Adipocyte (in vitro differentiated cells): ENCODE measurements at regions not wholly inside any gene's neighbourhood (a gene's known extent, or its start where the extent isn't known, plus 50 kb on each side); places are given as distances from the start of the nearest gene placed in this dataset.

ENCODE experiments used
- DNase-seq: peaks from one replicate; pipeline ENCODE4 v3.0.0-alpha.2; 2015; ENCODE audit warnings: low read depth
- H3K27me3 ChIP-seq: replicated peaks from 2 replicates; pipeline ENCODE4 v1.7.0; 2013; ENCODE audit warnings: mild to moderate bottlenecking, low read length, moderate library complexity; ENCODE audit not compliant: control insufficient read depth, insufficient read depth
- H3K36me3 ChIP-seq: 2 replicates; pipeline ENCODE4 v1.7.0; 2013; ENCODE audit warnings: low read length, mild to moderate bottlenecking, moderate library complexity; ENCODE audit not compliant: control insufficient read depth, insufficient read depth, severe bottlenecking
- H3K4me1 ChIP-seq: 2 replicates; pipeline ENCODE4 v1.7.0; 2013; ENCODE audit warnings: mild to moderate bottlenecking, low read length, moderate library complexity; ENCODE audit not compliant: control insufficient read depth, insufficient read depth
- H3K4me3 ChIP-seq: 2 replicates; pipeline ENCODE4 v1.7.0; 2013; ENCODE audit warnings: mild to moderate bottlenecking, low read length, moderate library complexity
- H3K9ac ChIP-seq: 2 replicates; pipeline ENCODE4 v1.7.0; 2013; ENCODE audit warnings: mild to moderate bottlenecking, low read length, moderate library complexity
- H3K9me3 ChIP-seq: 2 replicates; pipeline ENCODE4 v1.7.0; 2013; ENCODE audit warnings: mild to moderate bottlenecking, low read length, moderate library complexity; ENCODE audit not compliant: control insufficient read depth

DNA sequence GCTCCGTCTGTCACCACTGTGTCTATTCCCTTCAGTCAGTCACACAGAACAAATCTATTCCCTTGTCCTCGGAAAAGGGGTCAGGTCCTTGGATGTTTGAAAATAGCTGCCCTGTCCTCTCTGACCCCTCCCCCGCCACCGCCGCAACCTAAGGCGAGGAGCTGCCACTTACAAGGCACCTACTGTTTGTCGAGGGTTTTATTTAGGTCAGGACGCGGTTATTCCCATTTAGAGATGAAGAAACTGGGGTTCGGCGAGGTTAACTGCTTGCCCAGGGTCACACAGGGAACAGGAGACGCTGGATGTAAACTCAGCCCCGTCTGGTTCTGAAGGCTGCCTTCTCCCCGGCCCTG is 1468.1 kb downstream of the BRD1 start:
- no peak for DNase-seq

DNA sequence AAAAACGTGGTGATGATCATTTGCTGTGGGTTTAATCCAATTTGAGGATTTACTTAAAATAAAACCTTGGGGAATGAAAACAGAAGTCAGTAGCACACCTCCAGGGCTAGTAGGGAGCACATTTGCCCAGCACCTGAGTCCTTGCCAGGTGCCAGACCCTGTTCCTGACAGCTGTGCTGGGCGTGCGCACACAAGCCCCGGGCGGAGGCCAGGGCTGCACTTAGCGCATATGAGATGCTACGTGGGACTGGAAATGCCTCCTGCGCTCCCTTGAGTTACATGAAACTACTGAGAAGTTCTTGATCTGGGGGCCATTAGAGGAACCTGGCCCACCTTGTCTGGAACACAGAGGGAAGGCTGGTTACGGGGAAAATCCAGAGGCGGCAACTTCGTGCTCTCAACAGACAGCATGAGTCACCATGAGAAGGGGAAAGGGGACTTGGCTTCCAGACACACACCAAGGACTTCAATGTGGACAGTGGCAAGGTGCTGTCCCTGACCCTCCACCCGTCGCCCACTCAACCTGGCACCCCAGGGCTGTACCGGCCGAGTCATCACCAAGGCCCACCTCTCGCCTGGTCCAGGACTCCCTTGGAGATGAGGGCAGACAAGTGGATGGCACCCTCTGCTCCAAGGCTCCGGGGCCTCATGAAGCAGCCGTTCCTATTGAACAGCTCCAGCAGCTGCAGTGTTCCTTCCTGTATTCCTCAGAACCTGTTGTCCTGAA is 1468.6 kb downstream of the BRD1 start:
- Histone ChIP-seq H3K9ac (no peak overlapping the region), H3K9me3 (peaks cover 4% of the 10 kb centered on the region), H3K27me3 (no peaks in the 10 kb centered on the region), H3K4me1 (no peaks in the 10 kb centered on the region), H3K4me3 (no peak overlapping the region), H3K36me3 (no peaks in the 10 kb centered on the region)
- DNase-seq = no peak

More for the DNA sequence above, 1468.1 kb downstream of the BRD1 start:
- Histone ChIP-seq H3K36me3 (no peaks in the 10 kb centered on the region), H3K27me3 (no peaks in the 10 kb centered on the region), H3K4me3 (no peak overlapping the region), H3K4me1 (no peaks in the 10 kb centered on the region), H3K9ac (no peak overlapping the region), H3K9me3 (peaks cover 4% of the 10 kb centered on the region)

DNA sequence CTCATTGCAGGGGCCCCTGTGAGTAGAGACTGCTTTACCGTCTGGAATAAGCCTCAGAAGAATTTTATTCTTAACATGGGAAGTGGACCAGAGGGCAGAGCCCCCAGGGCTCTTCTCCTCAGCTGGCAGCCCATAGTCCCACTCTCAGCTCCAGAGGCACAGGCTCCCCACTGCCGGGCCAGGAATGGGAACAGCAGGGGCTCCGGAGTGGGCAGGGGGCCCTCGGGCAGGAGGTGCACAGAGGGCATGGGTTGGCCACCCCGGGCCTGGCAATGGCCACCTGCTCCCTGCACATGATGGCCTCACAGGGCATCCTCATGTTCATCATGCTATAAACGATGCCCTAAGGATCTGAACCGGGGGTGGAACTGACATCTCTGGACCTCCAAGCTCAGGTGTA is 1469.7 kb downstream of the BRD1 start:
- Histone ChIP-seq H3K27me3 (no peaks in the 10 kb centered on the region), H3K4me3 (no peak overlapping the region), H3K4me1 (no peaks in the 10 kb centered on the region), H3K36me3 (no peaks in the 10 kb centered on the region), H3K9me3 (peaks cover 4% of the 10 kb centered on the region), H3K9ac (no peak overlapping the region)
- no peak for DNase-seq

DNA sequence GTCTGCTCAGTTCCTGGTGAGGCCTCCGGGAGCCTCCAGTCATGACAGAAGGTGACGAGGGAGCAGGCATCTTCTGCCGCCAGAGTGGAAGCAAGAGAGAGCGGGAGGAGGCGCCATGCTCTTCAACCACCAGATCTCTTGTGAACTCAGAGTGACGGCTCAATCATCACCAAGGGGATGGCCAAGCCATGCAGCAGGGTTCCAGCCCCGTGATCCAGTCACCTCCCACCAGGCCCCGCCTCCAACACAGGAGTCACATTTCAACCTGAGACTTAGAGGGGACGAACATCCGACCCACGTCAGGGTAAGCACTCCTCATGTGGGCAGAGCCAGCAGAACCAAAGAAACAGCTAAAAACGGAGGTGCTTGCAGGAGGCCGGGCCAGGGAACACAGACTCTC is 1470.5 kb downstream of the BRD1 start:
- Histone ChIP-seq H3K27me3 (no peaks in the 10 kb centered on the region), H3K4me1 (no peaks in the 10 kb centered on the region), H3K9me3 (peaks cover 4% of the 10 kb centered on the region), H3K9ac (no peak overlapping the region), H3K4me3 (no peak overlapping the region), H3K36me3 (no peaks in the 10 kb centered on the region)
- no peak for DNase-seq

DNA sequence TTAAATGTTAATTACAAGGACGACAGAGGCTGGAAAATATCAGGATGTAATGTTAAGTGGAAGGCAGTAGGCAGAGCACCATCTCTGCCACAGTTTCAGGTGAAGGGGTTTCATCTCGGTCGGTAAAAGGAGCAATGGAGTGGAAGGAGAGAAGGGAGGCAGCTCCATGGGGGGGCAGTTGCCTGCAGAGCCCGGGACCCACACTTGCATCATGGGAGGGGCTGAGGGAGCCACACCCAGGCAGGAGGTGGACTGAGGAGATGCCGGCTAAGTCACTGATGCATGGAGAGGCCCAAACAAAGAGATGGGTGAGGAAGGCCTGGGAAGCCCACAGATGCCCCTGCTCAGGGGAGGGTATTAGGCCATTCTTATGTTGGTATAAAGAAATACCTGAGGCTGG is 1470.9 kb downstream of the BRD1 start:
- Histone ChIP-seq H3K4me3 (no peak overlapping the region), H3K9ac (no peak overlapping the region), H3K36me3 (no peaks in the 10 kb centered on the region), H3K9me3 (peaks cover 4% of the 10 kb centered on the region), H3K4me1 (no peaks in the 10 kb centered on the region), H3K27me3 (no peaks in the 10 kb centered on the region)
- DNase-seq = no peak

DNA sequence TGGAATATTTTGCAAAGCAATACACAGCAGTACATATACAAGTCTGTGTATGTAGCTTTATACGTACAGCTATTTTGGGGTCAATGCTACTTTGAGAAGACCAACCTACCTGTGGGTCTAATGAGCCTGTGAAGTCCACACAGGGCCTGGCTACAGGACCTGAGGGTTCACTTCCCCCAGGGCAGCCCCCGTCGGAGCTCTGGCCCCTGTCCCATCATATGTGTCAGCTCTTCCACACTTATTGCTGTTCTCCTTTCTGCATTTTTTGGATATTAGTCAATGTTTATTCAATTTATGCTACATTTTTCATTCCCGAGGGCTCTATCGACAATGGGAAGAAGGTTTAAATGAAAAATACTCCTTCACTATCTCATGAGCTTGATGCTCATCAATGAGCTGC is 1473.6 kb downstream of the BRD1 start:
- Histone ChIP-seq H3K9ac (no peak overlapping the region), H3K9me3 (no peaks in the 10 kb centered on the region), H3K27me3 (peaks cover 5% of the 10 kb centered on the region), H3K36me3 (no peaks in the 10 kb centered on the region), H3K4me1 (no peaks in the 10 kb centered on the region), H3K4me3 (no peak overlapping the region)
- DNase-seq = no peak

DNA sequence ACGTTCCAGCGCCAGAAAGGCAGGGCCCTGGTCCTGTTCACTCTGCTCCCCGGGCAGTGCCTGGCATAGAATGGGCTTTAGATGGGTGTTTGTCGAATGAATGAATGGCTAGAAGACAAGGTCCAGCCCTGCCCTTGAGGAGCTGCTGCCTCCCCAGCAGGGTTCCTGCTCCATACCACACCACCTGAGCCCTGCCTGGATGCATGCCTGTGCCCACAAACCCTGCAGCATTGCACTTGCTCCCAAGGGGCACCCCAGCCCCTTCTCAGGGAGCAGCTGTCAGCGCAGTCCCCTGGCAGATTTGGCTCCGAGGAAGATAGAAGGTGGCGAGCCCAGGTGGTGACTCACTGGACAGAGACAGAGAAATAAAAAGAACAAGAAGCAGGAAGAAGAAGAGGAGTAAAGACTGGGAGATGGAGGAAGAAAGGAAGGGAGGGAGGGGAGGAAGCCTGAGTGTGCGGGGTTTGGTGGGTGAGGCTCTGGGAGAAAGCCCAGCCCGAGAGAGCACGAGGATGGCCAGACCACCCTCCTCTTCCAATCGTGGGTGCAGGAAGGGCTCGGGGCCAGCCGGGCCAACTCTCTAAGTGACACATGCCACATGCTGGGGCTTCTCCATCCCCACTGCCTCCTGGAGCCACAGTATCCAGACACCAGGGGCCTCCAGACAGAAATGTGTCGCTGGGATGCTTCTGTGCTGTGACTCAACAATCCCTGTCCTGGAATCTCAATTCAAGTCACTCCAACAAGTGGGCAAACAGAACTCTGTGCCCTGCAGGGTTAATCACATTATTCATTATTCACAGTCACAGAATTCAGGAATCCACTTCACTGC is 1474.3 kb downstream of the BRD1 start:
- DNase-seq = no peak
- no peaks in the 10 kb centered on the region for H3K4me1 ChIP-seq
- H3K9me3 ChIP-seq = no peaks in the 10 kb centered on the region
- H3K27me3 ChIP-seq = peaks cover 5% of the 10 kb centered on the region
- no peak overlapping the region for H3K9ac ChIP-seq
- H3K4me3 ChIP-seq = no peak overlapping the region
- H3K36me3 ChIP-seq = no peaks in the 10 kb centered on the region

DNA sequence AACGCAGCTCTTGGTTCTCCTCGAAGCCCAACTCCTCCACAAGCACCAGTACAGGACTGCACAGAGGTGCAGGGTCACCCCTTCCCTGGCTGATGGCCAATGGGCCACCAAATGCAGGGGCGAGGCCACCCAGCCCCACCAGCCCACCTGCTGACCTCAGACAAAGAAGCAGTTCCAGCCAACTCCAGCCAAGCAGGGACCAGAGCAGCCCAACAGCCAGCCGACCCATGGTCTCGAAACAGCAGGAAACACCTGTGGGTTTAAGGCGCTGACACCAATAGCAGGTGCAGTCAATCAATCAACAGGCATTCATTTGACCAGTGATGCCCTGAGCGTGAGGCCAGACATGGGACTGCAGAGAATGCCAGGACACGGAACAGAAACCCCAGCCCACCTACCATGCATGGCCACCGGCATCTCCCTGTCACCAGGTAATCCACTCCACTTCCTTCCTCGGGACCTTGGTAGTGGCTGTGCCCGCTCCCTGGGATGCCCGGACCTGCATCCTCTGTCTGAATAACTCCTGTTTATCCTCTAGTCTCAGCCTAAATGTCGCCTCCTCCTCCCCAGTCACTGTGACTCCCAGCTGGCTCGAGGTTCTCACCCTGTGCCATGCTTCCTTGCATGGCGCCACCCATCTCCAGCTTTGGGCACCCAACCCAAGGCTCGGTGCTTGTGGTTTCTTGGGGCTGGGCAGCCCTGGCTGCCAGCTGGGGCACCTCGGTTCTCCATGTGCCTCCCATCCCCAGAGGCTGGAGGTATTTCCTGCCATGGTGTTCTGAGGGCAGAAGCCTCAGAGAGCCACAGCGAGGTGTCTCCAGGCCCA is 1475.4 kb downstream of the BRD1 start:
- H3K4me3 ChIP-seq = no peak overlapping the region
- DNase-seq = no peak
- no peaks in the 10 kb centered on the region for H3K4me1 ChIP-seq
- no peaks in the 10 kb centered on the region for H3K9me3 ChIP-seq
- peaks cover 5% of the 10 kb centered on the region for H3K27me3 ChIP-seq
- H3K36me3 ChIP-seq = no peaks in the 10 kb centered on the region
- H3K9ac ChIP-seq = no peak overlapping the region

DNA sequence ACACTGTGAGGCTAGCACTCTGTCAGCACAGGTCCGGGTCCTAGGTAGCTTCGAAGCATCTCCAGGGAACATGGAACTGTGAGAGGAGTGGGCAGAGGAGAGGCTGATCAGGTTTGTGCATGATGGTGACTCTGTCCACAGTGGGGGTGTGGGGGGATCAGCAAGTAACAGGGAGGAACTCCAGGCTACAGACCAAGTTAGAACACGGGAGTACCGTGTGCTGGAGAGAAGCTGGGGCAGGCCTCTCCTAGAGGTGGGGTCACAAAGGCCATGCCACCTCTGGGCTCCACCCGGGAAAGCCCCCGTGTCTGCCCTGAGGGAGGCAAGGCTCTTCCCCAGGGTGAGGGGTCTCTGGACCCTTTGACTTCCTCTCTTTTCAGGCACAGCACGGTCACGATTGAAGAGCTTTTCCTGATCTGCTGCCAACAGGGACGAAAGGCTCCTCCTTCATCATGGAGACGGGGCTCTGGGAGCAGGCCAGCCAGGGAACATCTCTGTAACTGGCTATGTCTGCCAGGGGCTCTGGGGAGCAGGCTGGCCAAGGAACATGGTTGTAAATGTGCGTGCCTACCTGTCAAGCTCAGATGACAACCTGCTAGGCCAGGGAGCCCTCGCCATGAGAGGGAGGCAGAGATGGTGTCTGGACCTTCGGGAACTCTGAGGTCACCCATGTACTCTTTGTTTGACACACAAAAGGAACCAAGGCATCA is 1476.1 kb downstream of the BRD1 start:
- Histone ChIP-seq H3K4me3 (no peak overlapping the region), H3K27me3 (peaks cover 5% of the 10 kb centered on the region), H3K9ac (no peak overlapping the region), H3K36me3 (no peaks in the 10 kb centered on the region), H3K4me1 (no peaks in the 10 kb centered on the region), H3K9me3 (no peaks in the 10 kb centered on the region)
- DNase-seq = no peak

DNA sequence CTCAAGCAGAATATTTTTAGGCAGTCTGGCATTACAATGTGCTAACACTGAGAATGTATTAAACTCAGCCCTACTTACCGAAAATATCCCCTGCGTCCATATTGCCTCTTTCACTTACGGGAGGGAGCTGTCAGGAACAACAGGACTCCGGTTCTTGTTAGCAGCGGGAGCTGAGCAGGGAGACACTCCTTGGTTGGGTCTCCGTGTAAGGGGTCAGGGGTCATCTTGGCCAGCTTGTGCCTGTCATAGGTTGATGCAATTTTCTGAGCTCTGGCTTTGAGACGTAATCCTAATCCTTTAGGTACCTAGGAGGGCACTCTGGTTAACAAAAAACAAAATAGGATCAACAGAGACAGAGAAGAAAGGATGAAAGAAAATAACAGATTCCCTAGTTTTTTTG is 1477.2 kb downstream of the BRD1 start:
- peaks cover 5% of the 10 kb centered on the region for H3K27me3 ChIP-seq
- no peaks in the 10 kb centered on the region for H3K4me1 ChIP-seq
- no peak for DNase-seq
- no peaks in the 10 kb centered on the region for H3K9me3 ChIP-seq
- H3K4me3 ChIP-seq = no peak overlapping the region
- H3K9ac ChIP-seq = no peak overlapping the region
- H3K36me3 ChIP-seq = no peaks in the 10 kb centered on the region

DNA sequence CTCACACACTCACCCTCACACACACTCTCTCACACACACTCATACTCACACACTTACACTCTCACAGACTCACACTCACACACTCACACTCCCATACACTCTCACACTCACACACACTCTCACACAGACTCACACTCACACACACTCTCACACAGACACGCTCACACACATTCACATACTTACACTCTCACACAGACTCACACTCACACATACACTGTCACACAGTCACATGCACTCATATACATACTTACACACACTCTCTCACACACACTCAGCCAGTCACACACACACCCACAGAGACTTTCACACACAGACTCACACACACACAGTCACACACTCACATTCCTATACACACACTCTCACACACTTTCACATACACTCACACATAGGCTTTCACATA is 1478.8 kb downstream of the BRD1 start:
- no peak overlapping the region for H3K9ac ChIP-seq
- no peak overlapping the region for H3K4me3 ChIP-seq
- no peak for DNase-seq
- H3K27me3 ChIP-seq = peaks cover 5% of the 10 kb centered on the region
- H3K36me3 ChIP-seq = no peaks in the 10 kb centered on the region
- H3K9me3 ChIP-seq = no peaks in the 10 kb centered on the region
- no peaks in the 10 kb centered on the region for H3K4me1 ChIP-seq
